Activated CD4-positive, alpha-beta T cell treated with anti-CD3 and anti-CD28 coated beads, Interleukin-10, Interleukin-2, amounts not matched to agents 100 ng/mL and 50 ng/mL, durations not matched to agents 16 hours and 8 hours (primary cell): ENCODE measurements at regions not wholly inside any gene's neighbourhood (a gene's known extent, or its start where the extent isn't known, plus 50 kb on each side); places are given as distances from the start of the nearest gene placed in this dataset.

Source experiments
- DNase-seq: peaks from one replicate; pipeline ENCODE4 v3.0.0-alpha.2; 2020

DNA sequence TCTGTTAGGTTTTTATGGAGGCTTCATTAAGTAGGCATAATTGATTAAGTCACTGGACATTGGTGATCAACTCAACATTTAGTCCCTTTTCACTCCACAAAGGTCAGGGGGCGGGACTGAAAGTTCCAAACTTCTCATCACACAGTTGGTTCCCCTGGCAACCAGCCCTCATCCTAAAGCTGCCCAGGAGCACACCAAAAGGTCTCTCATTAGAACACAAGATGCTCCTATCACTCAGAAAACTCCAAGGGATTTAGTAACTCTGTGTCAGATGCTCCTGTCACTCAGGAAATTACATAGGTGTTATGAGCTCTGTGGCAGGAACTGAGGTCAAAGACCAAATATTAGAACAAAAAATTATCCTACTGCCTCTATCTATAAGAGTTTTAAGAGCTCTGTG is 321.5 kb downstream of the OTOL1 start:
- DNase-seq = no peak

DNA sequence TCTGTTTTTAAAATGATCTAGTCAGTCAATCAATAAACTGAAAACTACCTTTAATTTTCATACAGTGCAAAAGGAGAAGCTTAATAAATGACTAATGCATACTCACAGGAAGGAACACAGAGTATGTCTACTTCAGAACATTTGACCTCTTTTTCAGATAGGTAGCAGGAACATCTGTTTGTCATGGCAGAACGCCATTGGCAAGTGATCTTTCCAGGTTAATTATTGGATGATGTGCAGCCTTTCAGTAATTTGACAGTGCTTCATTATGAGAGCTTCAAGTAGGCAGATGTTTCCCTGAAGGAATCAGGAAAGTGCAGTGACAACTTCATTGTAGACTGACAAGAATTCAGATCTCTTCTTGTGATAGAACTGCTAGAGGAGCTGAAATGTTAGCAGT is 325.0 kb downstream of the OTOL1 start:
- DNase-seq = no peak

DNA sequence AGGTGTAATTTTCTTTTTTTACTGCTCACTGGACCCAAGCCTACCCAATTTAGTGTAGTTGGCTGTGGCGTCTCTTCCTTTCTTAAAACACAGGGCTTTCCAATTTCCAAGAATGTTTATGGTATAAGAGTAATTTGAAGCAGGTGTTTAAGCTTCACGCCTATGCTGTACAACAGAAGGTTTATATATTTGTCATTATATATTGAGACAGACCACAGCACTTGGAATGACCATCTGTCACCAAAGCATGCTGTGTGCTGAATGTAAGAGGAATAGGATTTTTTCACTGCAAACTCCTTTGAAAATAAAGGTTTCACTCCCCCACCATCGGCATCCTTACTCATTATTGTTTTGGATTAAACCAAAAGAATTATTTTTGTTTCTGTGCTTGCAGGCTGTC is 325.7 kb downstream of the OTOL1 start:
- no peak for DNase-seq

DNA sequence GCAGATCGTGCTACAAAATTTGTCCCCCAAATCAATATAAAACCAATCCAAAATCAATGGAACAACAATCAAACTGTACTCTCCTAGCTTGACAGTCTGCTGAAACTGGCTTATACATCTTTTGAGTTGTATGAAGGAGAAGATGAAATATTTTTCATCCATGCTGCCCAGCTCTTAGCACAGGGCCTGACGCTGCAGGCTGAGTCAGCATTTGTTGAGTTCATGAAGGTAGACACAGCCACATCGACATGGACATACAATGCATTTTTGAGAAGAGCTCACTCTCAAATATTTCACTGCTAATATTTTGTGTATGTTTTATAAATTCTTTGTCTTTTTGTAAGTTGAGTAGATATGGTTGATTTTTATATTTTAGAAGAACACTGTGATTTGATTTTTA is 327.3 kb downstream of the OTOL1 start:
- no peak for DNase-seq

DNA sequence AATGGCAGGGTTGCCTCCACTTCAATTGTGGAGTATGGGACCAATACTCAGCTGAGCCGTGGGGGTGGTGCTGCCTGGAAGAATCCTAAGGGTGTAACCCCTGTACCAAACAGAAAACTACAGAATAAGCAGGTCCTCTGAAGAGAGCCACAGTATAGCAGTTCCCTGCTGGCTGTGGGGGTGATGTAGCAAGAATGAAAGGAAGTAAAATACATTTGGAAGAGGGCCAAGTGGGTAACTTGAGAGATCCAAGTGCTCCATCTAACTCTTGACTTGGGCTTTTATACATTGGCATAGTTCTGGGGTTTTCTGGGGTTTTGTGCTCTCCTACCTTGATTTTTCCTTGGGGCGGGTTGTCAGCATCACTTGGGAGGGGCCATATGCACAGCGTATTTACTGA is 341.4 kb downstream of the OTOL1 start:
- DNase-seq = no peak

DNA sequence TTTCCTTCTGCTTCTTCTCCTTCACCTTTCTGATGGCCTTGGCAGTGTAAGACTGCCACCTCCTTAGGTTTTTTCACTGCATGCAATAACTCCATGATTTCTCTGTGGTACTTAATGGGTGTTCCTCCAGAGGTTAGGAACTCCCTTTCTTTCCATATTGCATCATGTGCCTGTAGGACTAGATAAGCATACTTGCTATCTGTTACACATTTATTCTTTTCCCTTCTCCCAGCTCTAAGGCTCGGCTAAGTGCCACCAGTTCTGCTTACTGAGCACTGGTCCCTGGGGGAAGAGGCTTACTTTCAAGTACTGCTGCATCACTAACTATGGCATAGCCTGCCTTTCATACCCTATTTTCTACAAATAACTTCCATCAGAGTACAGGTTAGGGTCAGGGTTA is 351.8 kb downstream of the OTOL1 start:
- no peak for DNase-seq

DNA sequence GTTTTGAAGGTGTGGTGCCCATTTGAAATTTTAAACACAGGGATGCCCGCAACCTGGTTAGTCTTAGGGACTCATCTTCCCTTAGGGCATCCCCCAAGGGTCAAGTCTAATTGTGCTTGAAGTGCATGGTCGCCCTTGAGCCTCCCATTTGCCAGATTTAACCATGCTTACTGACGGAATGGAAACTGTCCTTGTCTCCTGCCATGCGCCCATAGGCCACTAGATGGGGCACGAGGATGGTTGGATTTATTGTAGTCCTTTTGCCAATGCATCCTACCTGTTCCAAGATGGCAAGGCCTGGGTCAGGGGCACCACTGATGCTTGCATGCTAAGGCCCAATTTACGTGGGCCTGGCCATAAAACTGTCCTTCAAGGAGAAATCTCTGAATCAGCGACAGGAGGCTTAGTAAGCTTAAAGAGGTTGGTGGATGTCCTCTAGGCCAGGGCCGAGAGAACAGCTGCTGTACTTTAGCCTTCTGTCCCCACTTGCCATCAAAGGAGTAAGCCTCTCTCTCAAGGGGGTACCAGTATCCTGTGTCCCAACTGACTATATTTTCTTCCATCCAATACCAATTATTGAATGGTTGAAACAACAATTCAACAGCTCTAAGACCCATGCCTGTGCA is 355.4 kb downstream of the OTOL1 start:
- peak; percentile 39 for DNase-seq

DNA sequence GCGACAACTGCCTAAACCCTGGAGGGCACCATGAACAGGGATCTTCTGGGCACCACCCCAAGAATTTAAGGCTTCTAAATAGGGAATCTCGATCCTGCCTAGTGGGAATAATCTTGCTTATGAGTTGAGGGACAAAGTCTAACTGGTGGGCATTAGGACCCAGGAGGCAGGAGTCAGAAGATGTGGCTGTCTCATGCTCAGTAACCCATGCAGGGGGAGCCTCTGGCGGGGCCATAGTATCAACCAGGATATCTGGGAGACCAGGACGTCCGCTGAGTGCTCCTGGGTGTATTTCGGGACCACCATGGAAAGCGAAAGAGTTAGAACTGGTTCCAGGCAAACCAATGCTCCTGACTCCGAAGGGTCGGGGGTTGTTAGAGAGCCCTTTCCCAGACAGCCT is 356.1 kb downstream of the OTOL1 start:
- DNase-seq = no peak

DNA sequence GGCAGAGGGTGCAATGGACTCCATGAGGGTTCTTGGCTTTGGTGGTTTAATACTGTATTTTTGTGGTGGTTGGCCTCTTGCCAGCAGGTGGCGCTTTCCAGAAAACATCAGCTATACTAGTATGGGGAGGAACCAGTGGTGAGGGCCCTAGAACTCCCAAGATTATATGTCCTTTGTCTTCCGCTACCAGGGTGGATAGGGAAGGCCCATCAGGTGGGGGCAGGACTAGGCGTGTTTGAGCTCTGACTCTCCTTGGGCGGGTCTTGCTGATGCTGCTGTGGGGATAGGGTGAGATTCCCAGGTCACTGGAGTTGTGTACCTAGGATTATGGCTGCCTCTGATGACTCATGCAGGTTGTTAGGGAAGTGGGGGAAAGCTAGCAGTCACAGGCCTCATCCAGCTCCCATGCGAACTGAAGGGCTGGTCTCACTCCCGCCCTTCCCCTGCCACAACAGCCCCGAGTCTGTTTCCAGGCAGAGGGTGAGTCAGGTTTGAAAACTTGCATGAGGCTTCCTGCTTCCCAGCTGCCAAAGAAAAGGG is 357.7 kb downstream of the OTOL1 start:
- DNase-seq = peak; percentile 25

DNA sequence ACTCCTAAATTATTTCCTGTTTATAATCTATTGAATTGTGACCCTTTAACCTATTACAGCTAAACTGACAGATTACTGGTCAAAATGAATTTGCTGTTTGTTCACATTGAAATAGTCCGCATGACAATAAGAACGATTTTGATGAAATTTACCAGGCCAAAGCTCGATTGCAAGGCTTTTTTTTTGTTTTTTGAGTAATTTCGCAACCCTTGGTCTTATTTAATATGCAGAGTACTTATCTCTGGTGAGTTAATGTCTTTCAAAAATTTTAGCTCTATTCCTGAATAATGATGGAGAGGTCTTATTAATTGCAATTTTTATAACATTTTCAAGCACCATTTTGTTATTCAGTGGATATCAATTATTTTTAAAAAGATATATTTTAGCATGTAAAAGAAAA is 362.4 kb downstream of the OTOL1 start:
- DNase-seq = no peak

DNA sequence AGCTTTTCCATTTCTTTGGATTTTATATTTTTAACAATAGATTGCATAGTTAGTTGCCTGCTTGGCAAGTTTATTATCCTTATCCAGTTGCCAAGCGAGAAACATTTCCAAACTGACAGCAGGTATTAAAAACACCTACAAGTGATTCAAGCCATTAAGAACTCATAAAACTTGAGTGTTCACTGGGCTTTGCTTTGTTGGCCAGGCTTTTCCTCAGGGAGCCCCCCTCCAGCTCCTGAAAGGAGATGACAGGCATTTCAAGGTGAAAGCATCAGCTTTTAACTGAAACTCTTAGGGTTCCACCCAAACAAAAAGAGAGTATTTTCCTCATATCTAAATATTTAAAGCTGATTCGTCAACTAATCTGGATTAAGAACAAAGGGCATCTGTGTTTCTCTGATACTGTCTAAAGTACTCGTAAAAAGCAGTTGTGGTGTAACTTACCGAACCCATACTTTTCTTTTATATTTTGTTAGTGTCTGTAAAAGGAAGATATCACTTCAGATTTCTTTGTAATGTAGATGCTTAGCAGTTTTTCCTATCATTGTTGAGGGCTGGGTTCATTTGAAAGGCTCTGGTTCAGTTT is 363.4 kb downstream of the OTOL1 start:
- no peak for DNase-seq

DNA sequence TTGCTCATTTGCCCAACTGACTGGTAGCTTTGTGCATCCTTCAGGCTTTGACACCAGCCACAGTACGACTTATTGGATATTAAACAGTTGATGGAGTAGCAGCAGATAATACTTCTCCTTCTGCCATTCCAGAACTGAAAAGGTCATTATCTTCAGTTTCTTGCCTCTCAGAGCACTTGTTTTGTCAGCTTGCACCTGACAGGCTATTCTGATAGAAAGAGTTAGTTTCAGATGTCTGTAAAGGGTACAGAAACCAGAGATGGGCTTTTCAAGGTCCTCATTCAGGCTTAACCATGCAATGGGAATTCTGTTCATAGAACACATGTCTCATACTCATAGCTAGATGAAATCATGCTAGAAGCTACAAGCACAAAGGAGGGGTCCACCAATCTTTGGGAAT is 367.2 kb downstream of the OTOL1 start:
- no peak for DNase-seq

DNA sequence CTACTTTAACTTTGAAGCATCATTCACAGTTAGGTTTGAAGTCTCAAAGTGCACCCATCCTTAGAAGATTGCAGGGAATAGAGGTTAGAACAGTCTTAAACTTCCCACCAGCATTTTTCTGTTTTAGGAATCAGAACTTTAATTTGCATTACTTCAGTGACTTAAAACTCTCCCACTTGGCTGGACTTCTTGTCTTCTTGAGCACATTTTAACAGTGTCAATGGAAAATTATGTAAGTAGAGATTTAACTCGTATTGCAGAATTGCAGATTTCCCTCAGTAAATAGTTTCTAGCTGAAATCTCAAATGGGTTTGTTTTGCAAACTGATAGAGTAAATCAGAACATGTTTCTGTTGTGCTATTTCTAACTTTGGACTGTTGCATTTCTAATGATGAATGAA is 369.6 kb downstream of the OTOL1 start:
- DNase-seq = no peak

DNA sequence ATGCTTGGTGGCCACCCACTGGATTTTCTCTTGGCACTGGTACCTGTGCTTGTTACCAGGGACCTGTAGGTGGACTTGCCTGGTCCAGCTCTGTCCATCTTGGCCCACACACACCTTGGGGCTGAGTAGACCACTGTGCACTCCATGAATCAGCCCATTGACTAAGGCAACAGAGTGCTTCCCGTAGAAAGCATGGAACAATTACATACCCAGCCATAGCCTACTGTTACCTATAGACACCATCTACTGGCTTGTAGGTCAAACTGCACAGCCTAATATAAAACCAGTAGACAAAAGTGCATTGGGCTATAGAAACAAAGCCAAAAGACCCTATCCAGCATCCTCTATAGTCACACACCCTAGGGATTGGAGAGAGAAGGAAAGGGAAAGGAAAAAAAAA is 378.9 kb downstream of the OTOL1 start:
- no peak for DNase-seq

DNA sequence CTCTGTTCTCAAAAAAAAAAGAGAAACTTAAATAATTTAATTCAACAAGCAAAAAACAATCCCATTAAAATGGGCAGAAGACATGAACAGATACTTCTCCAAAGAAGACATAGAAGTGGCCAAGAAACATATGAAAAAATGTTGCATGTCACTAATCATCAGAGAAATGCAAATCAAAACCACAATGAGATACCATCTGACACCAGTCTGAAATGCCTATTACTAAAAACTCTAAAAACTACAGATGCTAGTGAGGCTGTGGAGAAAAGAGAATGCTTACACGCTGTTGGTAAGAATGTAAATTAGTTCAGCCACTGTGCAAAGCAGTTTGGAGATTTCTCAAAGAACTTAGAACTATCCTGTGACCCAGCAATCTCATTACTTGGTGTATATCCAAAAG is 382.9 kb downstream of the OTOL1 start:
- no peak for DNase-seq

DNA sequence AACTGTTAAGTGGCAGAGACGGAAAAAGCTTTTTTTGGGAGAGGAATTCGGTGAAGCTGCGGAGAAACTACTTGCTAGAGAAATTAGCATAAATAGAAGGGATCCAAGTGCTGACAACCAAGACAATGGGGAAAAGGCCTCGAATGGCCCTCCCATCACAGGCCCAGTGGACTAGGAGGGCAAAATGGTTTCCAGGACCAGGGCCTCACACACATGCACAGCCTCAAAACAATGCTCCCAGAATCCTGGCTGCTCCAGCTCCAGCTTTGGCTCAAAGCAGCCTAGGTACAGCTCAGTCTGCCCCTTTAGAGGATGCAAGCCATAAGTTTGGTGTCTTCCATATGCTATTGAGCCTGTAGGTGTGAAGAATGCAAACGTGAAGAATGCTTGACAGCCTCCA is 388.2 kb downstream of the OTOL1 start:
- no peak for DNase-seq

DNA sequence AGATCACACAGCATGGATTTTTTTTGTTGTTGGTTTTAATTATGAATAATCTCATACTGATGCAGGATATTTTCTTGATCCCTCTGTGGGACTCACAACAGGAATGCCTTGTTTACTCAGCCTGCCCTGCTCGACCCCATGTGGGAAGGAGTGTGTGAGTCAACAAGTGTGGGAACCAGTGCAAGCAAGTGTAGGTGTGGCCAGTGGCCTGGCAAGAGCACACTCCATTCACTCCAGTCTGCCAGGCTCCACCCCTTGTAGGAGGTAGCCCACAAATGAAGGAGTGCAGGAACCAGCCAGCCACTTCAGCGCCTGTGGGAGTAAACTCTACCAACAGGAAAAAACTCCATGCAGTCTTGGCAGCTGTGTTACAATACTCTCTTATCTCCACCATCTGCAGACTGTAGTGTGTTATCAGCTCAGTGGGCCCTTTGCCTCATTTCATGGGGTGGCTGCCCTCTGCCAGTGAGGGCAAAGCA is 393.6 kb downstream of the OTOL1 start:
- no peak for DNase-seq

DNA sequence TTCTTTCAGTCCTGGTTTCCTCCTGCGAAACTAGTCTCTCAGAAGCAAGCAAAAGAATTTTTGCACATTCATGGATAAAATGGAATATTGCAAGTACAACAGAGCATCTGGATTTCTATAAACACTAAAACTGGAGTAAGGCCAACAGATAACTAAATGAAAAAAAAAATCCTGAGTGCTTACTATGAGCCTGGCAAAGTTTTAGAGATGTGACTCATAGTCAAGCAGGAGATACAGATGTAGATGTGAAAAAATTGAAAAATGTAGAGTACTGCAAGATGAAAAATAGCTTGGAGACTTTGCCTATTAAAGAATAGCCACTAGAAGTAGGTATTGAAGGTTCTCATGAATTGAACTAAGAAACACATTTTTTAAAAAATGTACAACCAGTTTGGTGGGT is 397.4 kb downstream of the OTOL1 start:
- DNase-seq = no peak

DNA sequence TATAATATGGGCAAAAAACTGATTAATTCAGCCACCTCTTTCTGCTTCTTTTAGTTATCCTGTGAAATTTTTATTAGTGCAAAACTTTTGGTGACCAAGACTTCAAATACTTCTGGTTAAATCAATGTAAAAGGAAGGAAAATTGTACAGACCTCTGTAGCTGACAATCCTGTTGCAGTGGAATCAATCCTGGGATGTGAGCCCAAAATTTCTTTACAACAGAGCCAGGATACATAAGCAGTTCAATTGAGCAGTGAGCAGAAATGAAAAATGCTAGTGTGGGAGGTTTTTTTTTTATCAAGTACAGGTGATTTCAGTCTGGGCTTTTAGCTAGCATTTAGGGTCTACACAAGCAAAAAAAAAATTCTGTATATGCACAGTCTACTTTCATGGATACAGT is 398.0 kb downstream of the OTOL1 start:
- no peak for DNase-seq

DNA sequence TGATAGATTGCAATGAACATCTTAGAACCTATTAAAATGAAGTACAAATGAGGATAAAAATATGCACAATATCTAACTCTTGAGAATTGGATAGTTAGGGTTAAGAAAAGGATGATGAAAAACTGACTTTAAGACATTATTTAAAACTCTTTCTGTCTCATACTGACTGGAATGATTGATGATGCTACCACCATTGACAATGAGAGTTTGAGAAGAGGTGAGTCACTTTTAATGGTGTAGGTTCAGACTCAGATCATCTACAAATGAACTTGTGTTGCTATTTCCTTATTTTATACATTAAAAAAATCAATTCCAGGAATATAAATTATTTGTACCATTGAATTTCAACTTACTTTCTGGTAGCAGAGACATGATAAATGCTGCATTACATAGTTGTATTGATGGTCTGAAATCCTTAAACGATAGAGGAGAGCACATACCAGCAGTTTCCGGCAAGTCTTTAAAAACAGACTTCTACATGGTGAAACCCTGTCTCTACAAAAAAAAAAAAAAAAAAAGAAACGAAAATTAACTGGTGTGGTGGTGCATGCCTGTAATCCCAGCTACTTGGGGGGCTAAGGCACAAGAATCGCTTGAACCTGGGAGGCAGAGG is 409.0 kb downstream of the OTOL1 start:
- DNase-seq = no peak

DNA sequence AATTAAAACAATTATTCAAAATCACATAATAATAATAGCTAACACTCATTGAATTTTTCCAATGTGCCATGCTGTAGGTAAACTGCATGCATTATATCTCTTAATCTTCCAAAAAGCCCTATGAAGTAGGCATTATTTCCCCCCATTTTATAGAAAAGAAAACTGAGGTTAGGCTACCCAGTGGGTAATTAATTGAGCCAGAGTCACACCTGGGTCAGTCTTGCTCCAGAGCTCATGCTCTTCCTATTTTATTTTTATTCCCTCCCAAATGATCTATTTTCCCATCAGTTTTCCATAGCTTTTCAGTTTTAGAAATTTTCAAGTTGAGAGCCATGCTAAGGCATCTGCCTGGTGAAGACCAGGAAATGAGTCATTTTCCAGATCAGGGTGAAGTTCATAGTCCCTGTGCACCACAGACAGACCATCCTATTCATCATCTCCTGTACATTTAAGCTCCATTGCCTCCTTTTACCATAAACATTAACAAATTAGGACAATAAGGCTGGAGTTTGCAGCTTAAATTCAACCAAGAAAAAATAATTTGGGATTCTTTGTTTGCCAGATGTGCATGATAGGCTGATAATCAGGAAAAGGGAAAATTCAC is 417.3 kb downstream of the OTOL1 start:
- no peak for DNase-seq

DNA sequence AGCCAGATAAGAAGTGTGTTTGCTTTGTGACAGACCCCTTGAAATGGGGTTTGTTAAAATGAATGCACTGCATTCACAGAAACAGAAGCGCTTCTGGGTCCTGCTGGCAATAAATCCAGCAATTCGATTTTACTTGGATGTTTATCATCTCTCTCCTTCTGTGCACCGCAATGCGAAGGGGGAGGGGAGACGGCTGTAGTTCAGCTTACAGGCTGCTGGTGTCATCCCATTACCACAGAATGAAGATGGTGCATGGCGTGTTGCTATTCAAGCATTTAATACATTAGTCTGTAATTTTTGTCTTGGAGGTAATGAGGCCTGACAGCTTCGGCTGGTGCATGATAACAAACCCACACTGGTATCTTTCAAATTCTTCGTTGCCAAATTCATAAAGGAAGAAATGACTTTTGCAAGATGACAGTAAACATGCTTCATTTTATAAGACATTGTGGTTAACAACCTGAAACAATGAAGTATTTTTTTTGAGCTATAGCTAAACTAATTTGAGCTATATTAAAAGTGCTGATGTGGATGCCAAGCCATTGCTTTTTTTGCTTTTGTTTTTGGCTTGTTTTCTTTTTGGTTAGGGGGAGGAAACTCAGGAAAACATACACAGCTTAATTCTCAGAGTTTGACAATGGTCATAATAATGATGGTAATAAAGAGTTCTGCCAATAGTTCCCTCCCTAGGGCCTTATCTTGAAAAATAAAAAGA is 418.3 kb downstream of the OTOL1 start:
- DNase-seq = no peak

DNA sequence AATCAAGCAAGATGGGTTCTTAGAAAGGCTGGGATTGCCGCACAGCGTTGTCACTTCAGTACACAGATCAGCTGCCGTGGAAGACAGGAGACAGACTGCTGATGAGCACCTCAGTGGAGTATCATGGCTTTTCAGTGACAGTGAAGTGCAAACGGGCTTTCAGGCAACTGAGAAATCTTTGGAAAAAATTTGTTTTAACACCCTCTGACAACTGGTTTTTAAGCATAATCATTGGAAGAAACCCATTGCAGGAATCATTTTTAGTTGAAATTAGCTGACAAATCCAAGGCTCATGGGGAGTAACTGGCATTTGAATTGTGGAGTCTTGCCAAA is 418.8 kb downstream of the OTOL1 start:
- DNase-seq = no peak

DNA sequence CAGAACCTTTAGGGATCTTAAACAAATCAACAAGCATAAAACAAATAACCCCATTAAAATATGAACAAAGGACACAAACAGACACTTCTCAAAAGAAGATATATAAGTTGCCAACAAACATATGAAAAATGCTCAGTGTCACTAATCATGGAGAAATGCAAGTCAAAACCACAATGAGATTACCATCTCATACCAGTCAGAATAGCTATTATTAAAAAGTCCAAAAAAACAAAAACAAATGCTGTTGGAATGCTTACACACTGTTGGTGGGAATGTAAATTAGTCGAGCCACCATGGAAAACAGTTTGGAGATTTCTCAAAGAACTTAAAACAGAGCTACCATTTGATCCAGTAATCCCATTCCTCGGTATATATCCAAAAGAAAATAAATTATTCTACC is 423.6 kb downstream of the OTOL1 start:
- no peak for DNase-seq
